ENCODE measurements at regions not wholly inside any gene's neighbourhood (a gene's known extent, or its start where the extent isn't known, plus 50 kb on each side); places are given as distances from the start of the nearest gene placed in this dataset.

- FAIRE-seq: no peak
- Histone ChIP-seq H3K27me3 (ENCODE audit: control insufficient read depth, insufficient read depth, low read length) (no peaks in the 10 kb centered on the region), H3K4me3 (ENCODE audit: low read depth, low read length) (no peak overlapping the region), H3K36me3 (ENCODE audit: control insufficient read depth, insufficient read depth, low read length) (no peaks in the 10 kb centered on the region)
- no peak for DNase-seq (ENCODE audit: low read depth)
- TF ChIP-seq, protein P1, sequence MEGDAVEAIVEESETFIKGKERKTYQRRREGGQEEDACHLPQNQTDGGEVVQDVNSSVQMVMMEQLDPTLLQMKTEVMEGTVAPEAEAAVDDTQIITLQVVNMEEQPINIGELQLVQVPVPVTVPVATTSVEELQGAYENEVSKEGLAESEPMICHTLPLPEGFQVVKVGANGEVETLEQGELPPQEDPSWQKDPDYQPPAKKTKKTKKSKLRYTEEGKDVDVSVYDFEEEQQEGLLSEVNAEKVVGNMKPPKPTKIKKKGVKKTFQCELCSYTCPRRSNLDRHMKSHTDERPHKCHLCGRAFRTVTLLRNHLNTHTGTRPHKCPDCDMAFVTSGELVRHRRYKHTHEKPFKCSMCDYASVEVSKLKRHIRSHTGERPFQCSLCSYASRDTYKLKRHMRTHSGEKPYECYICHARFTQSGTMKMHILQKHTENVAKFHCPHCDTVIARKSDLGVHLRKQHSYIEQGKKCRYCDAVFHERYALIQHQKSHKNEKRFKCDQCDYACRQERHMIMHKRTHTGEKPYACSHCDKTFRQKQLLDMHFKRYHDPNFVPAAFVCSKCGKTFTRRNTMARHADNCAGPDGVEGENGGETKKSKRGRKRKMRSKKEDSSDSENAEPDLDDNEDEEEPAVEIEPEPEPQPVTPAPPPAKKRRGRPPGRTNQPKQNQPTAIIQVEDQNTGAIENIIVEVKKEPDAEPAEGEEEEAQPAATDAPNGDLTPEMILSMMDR (IDR thresholded peaks at IDR 0.05; ENCODE audit: insufficient read depth, low read length, severe bottlenecking): no peak
Measured at GRCh38 chr12:103100257-103100831, 142.9 kb downstream of the ASCL1 start.

GRCh38 chr12:103102225-103102744, 144.8 kb downstream of the ASCL1 start:
- no peak for FAIRE-seq
- Histone ChIP-seq H3K36me3 (ENCODE audit: control insufficient read depth, insufficient read depth, low read length) (no peaks in the 10 kb centered on the region), H3K27me3 (ENCODE audit: control insufficient read depth, insufficient read depth, low read length) (no peaks in the 10 kb centered on the region), H3K4me3 (ENCODE audit: low read depth, low read length) (no peak overlapping the region)
- TF ChIP-seq, protein P1 (IDR thresholded peaks at IDR 0.05; ENCODE audit: insufficient read depth, low read length, severe bottlenecking): no peak
- DNase-seq (ENCODE audit: low read depth): no peak

DNA sequence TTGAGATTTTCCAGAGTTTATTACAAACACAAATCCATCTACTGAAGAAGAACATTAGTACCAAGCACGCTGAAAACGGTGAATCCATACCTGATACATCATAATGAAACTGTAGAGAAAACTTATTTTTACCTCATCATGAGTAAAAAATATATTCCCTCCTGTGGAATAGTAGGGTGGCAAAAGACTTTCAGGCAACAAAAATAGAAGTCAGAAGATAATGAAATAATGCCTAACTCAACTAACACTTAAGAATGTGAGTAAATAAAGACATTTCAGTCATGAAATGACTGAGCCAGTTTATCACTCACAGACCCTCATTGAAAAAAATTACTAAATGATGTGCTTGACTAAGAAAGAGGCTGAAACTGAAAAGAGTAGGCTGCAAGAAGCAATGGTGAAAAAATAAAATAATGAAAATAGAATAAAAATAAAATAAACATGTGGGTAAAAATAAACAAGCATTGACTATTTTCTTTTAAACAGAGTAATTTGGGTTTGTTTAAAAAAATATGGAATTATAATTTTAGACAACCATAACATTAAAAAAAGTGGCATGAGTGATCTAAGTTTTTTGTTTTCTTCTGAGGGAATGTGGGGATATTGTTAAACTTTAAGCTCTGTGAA, 148.6 kb downstream of the ASCL1 start:
- H3K4me3 ChIP-seq (ENCODE audit: low read depth, low read length): no peak overlapping the region
- no peaks in the 10 kb centered on the region for H3K27me3 ChIP-seq (ENCODE audit: control insufficient read depth, insufficient read depth, low read length)
- no peak for DNase-seq (ENCODE audit: low read depth)
- FAIRE-seq: no peak
- H3K36me3 ChIP-seq (ENCODE audit: control insufficient read depth, insufficient read depth, low read length): no peaks in the 10 kb centered on the region
- TF ChIP-seq, protein P1 (IDR thresholded peaks at IDR 0.05; ENCODE audit: insufficient read depth, low read length, severe bottlenecking): no peak

DNA sequence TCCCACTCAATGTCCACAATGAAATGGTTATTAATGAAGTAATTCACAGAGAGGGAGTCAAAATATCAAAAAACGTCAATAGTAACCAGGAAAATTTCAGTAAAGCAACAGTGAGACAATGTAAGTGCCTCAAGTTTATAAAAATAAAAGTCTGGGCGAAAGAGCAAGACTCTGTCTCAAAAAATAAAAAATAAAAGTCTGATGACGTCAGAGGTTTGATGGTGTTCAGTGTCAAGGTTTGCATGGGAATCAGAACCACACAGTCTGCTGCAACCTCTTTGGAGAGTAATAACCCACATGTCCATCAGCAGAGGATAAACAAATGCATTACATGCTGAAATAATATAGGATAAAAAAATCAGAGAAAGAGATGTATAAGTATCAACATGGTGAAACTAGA, 152.4 kb downstream of the ASCL1 start:
- no peaks in the 10 kb centered on the region for H3K27me3 ChIP-seq (ENCODE audit: control insufficient read depth, insufficient read depth, low read length)
- no peaks in the 10 kb centered on the region for H3K36me3 ChIP-seq (ENCODE audit: control insufficient read depth, insufficient read depth, low read length)
- TF ChIP-seq, protein P1 (IDR thresholded peaks at IDR 0.05; ENCODE audit: insufficient read depth, low read length, severe bottlenecking): no peak
- no peak overlapping the region for H3K4me3 ChIP-seq (ENCODE audit: low read depth, low read length)
- no peak for DNase-seq (ENCODE audit: low read depth)
- FAIRE-seq: no peak

- TF ChIP-seq, protein P1 (IDR thresholded peaks at IDR 0.05; ENCODE audit: insufficient read depth, low read length, severe bottlenecking): no peak
- peak; percentile 23 for DNase-seq (ENCODE audit: low read depth)
- Histone ChIP-seq H3K27me3 (ENCODE audit: control insufficient read depth, insufficient read depth, low read length) (no peaks in the 10 kb centered on the region), H3K4me3 (ENCODE audit: low read depth, low read length) (no peak overlapping the region), H3K36me3 (ENCODE audit: control insufficient read depth, insufficient read depth, low read length) (no peaks in the 10 kb centered on the region)
- no peak for FAIRE-seq
Measured at GRCh38 chr12:103114296-103115055, 157.0 kb downstream of the ASCL1 start.

Data from bronchial epithelial cell (primary cell).